Tibial nerve (tissue), 3 donors: ENCODE measurements at regions not wholly inside any gene's neighbourhood (a gene's known extent, or its start where the extent isn't known, plus 50 kb on each side); places are given as distances from the start of the nearest gene placed in this dataset.

Source experiments
- CTCF ChIP-seq, 5 experiments: fragments of 200-600 bp in 3 of 5; fragments of 450-650 bp in 2 of 5; sonication (generic) in 3 of 5; IDR thresholded peaks; one replicate each; pipeline ENCODE4 v1.5.1; 2016 to 2019; ENCODE audit warnings: antibody characterized with exemption in 5 of 5, mild to moderate bottlenecking in 3 of 5, moderate library complexity in 2 of 5
- POLR2A ChIP-seq, 2 donors: fragments of 450-650 bp; IDR thresholded peaks; one replicate each; pipeline ENCODE4 v1.6.1; 2017; ENCODE audit warnings: antibody characterized with exemption in 2 of 2, mild to moderate bottlenecking in 2 of 2, moderate library complexity in 2 of 2

GRCh38 chr9:85487872-85488271 lies 253.9 kb downstream of the AGTPBP1 start:
- no peak for TF ChIP-seq CTCF (IDR thresholded peaks at IDR 0.05)
- TF ChIP-seq POLR2A (IDR thresholded peaks at IDR 0.05): no peak
